GM23248 (cell line): ENCODE measurements at regions not wholly inside any gene's neighbourhood (a gene's known extent, or its start where the extent isn't known, plus 50 kb on each side); places are given as distances from the start of the nearest gene placed in this dataset.

Experiments used
- DNase-seq: peaks from one replicate; pipeline ENCODE4 v3.0.0-alpha.2; 2015
- H2AFZ ChIP-seq: fragments of 200-600 bp; sonication (generic); 2 replicates; pipeline ENCODE4 v1.6.1; 2016; ENCODE audit warnings: antibody characterized with exemption
- H3F3A ChIP-seq: fragments of 200-600 bp; sonication (generic); 2 replicates; pipeline ENCODE4 v1.6.1; 2016; ENCODE audit warnings: mild to moderate bottlenecking, antibody characterized with exemption, mixed run types; ENCODE audit not compliant: insufficient read depth
- H3K27ac ChIP-seq: fragments of 200-600 bp; sonication (generic); 2 replicates; pipeline ENCODE4 v1.5.1; 2016; ENCODE audit warnings: mild to moderate bottlenecking
- H3K27me3 ChIP-seq: fragments of 200-600 bp; sonication (generic); replicated peaks from 2 replicates; pipeline ENCODE4 v1.6.1; 2016; ENCODE audit warnings: mild to moderate bottlenecking; ENCODE audit not compliant: insufficient read depth
- H3K36me3 ChIP-seq: fragments of 200-600 bp; sonication (generic); 2 replicates; pipeline ENCODE4 v1.6.1; 2016; ENCODE audit warnings: low read depth, mild to moderate bottlenecking
- H3K4me1 ChIP-seq: fragments of 200-600 bp; sonication (generic); 2 replicates; pipeline ENCODE4 v1.6.1; 2016; ENCODE audit warnings: mild to moderate bottlenecking; ENCODE audit not compliant: insufficient read depth
- H3K4me2 ChIP-seq: fragments of 200-600 bp; sonication (generic); one replicate; pipeline ENCODE4 v1.6.1; 2016; ENCODE audit warnings: mild to moderate bottlenecking; ENCODE audit not compliant: unreplicated experiment
- H3K4me3 ChIP-seq: fragments of 200-600 bp; sonication (generic); 2 replicates; pipeline ENCODE4 v1.5.1; 2016; ENCODE audit warnings: mild to moderate bottlenecking
- H3K79me2 ChIP-seq: fragments of 200-600 bp; sonication (generic); 2 replicates; pipeline ENCODE4 v1.6.1; 2016; ENCODE audit warnings: mild to moderate bottlenecking; ENCODE audit not compliant: insufficient read depth
- H3K9ac ChIP-seq: fragments of 200-600 bp; sonication (generic); 2 replicates; pipeline ENCODE4 v1.6.1; 2016; ENCODE audit warnings: mild to moderate bottlenecking
- H3K9me2 ChIP-seq: fragments of 200-600 bp; sonication (generic); 2 replicates; pipeline ENCODE4 v1.6.1; 2016; ENCODE audit warnings: mixed run types, mild to moderate bottlenecking, moderate library complexity; ENCODE audit not compliant: insufficient read depth
- H3K9me3 ChIP-seq: fragments of 200-600 bp; sonication (generic); one replicate; pipeline ENCODE4 v1.6.1; 2017; ENCODE audit warnings: low read depth
- H4K20me1 ChIP-seq: fragments of 200-600 bp; sonication (generic); 2 replicates; pipeline ENCODE4 v1.6.0; 2016; ENCODE audit not compliant: insufficient read depth
- EZH2 ChIP-seq: fragments of 200-600 bp; sonication (generic); IDR thresholded peaks from 2 replicates; pipeline ENCODE4 v1.6.1; 2018; ENCODE audit warnings: antibody characterized with exemption, mild to moderate bottlenecking; ENCODE audit not compliant: insufficient read depth, poor library complexity, severe bottlenecking
- EZH2phosphoT487 ChIP-seq: fragments of 200-600 bp; sonication (generic); IDR thresholded peaks from 2 replicates; pipeline ENCODE4 v1.6.1; 2018; ENCODE audit warnings: antibody characterized with exemption, moderate library complexity, mild to moderate bottlenecking, low read depth; ENCODE audit not compliant: insufficient read depth
- WGBS, 2 experiments: methylation state at CpG; one replicate each; pipeline ENCODE4 v1.1.6; 2015 to 2017; ENCODE audit warnings: low lambda C conversion rate in 2 of 2, low coverage in 1 of 2; ENCODE audit errors: missing lambda C conversion rate in 2 of 2; 5-methylcytosine and 5-hydroxymethylcytosine counted together
- in situ Hi-C: fragments of 300-500 bp; cut with MboI; formaldehyde crosslinking; loops from 2 replicates; pipeline ENCODE4 v1.15.0; 2020

DNA sequence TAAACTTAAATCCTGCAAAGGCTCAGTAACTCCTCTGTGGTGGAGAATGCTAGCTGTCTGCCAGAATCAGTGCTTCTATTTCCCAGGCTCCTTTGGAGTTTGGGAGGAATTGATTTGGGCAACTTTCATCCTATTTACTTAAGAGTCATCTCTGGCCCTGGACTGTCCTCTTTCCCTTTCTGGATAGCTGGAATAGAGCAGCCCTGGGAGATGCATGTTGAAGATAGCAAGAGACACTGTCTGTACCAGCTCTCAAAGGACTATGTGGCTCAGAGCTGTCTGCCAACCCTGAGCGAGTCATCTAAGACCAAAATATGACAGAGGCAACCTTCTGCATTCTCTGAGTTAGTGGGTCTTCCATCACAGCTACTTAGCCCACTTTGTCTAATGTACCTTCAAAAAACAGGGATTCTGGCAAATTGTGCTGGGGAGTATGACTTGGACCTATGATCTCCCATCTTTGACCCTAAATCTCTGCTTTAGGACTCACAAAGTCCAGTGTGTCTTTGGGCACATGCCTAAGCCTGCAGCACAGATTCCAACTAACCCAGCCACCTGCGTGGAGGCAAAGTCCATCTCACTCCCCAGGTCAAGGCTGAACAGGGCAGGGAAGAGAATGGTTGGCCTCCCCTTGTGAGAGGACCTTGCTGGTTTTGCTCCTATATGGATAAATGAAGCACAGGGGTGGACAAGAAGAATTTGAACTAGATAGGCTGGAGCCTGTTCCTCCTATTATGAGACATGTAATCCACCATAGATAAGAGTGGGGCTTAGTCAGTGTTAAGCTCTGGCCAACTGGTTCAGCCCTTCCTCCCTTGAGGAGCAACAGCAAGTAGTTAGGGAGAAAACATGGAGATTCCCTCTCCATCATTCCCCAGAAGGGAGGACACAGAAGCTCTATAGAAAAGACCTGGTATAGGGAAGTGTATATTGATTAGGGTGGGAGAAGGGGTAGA lies 99.1 kb upstream of the PELI1 start:
- H2AFZ ChIP-seq = no peak overlapping the region
- no peak for TF ChIP-seq EZH2phosphoT487
- no peak for TF ChIP-seq EZH2
- no peak overlapping the region for H3K27ac ChIP-seq
- no peak overlapping the region for H3K4me2 ChIP-seq
- H3K36me3 ChIP-seq = no peaks in the 10 kb centered on the region
- peaks cover 70% of the 10 kb centered on the region for H3K27me3 ChIP-seq
- no peaks in the 10 kb centered on the region for H3K9me2 ChIP-seq
- no peaks in the 10 kb centered on the region for H3K4me1 ChIP-seq
- no peaks in the 10 kb centered on the region for H3F3A ChIP-seq
- no peak for DNase-seq
- no peaks in the 10 kb centered on the region for H4K20me1 ChIP-seq
- no peaks in the 10 kb centered on the region for H3K79me2 ChIP-seq
- no peak overlapping the region for H3K4me3 ChIP-seq
- in situ Hi-C loops = no loop called here
- H3K9me3 ChIP-seq = no peaks in the 10 kb centered on the region
- no peak overlapping the region for H3K9ac ChIP-seq
- 52 to 57% methylated on average over 2 of the region's 2 CpGs for WGBS, 2 experiments

DNA sequence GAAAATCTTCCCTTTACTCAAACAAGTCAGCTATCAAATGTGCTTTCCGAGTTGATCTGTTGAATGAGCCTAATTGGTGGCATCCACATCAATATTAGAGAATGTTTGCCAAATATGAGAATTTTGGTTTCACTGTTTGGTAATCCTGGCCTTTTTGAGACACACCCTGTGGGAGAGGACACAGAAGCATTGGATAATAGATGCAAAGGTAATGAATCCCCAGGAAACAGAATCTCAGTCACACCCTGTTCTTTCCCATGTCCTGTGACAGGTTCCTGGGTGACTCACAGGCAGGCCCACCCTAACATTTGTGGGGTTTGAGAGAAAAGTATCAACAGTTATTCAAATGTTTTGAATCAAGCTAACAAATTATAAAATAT lies 99.8 kb upstream of the PELI1 start:
- DNase-seq = no peak
- in situ Hi-C loops = no loop called here
- Histone ChIP-seq H3K9me3 (no peaks in the 10 kb centered on the region), H3K4me2 (no peak overlapping the region), H3F3A (no peaks in the 10 kb centered on the region), H3K4me1 (no peaks in the 10 kb centered on the region), H2AFZ (no peak overlapping the region), H3K4me3 (no peak overlapping the region), H3K9ac (no peak overlapping the region), H3K27ac (no peak overlapping the region), H3K27me3 (peaks cover 66% of the 10 kb centered on the region), H3K9me2 (no peaks in the 10 kb centered on the region), H3K36me3 (no peaks in the 10 kb centered on the region), H3K79me2 (no peaks in the 10 kb centered on the region), H4K20me1 (no peaks in the 10 kb centered on the region)
- 47 to 52% methylated on average over 1 of the region's 1 CpG for WGBS, 2 experiments
- TF ChIP-seq EZH2 (no peak), EZH2phosphoT487 (no peak)

DNA sequence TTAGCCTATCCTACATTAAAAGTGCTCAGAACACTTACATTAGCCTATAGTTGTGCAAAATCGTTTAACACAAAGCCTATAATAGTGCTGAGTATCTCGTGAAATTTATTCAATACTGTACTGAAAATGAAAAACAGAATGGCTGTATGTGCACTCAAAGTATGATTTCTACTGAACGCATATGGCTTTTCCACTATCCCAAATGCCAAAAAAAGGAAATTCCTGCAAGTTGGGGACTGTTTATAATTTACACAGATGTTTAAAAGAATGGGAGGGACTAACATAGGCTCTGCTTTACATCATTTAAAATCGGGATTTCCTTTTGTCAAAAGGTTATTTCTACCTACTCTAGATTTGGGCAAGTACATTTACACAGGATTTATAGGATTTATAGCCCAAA lies 101.4 kb upstream of the PELI1 start:
- no peak for DNase-seq
- Histone ChIP-seq H3K4me2 (no peak overlapping the region), H3K79me2 (no peaks in the 10 kb centered on the region), H3K9me2 (no peaks in the 10 kb centered on the region), H3F3A (no peaks in the 10 kb centered on the region), H4K20me1 (no peaks in the 10 kb centered on the region), H3K27ac (no peak overlapping the region), H2AFZ (no peak overlapping the region), H3K27me3 (peaks cover 63% of the 10 kb centered on the region), H3K36me3 (no peaks in the 10 kb centered on the region), H3K4me1 (no peaks in the 10 kb centered on the region), H3K9ac (no peak overlapping the region), H3K4me3 (no peak overlapping the region), H3K9me3 (no peaks in the 10 kb centered on the region)
- in situ Hi-C loops = no loop called here
- no peak for TF ChIP-seq EZH2
- TF ChIP-seq EZH2phosphoT487 = no peak
- WGBS, 2 experiments = 26 to 29% methylated on average over 4 of the region's 4 CpGs

DNA sequence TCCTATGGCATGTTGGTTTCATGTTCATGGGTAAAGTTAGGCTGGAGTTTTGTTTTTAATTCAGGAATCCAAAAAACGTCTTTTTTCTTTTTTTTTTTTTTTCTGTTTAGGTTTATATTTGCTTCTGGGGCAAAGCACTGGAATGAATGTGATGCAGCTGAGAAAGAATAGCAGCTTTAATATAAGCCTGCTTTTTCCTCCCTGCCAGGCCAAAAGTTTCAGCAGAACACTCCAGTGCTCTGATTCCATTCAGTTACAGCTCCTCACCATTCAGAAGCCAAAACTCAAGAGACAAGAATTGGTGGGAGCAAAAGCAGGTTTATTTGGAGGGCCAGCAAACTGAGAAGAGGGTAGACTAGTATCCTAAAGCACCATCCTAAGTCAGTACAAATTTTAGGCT lies 102.7 kb upstream of the PELI1 start:
- 0 to 7% methylated on average over 1 of the region's 1 CpG for WGBS, 2 experiments
- H4K20me1 ChIP-seq = no peaks in the 10 kb centered on the region
- no peak overlapping the region for H3K4me2 ChIP-seq
- TF ChIP-seq EZH2phosphoT487 = no peak
- no peak for TF ChIP-seq EZH2
- H2AFZ ChIP-seq = no peak overlapping the region
- peaks cover 51% of the 10 kb centered on the region for H3K27me3 ChIP-seq
- in situ Hi-C loops = no loop called here
- H3K9me3 ChIP-seq = no peaks in the 10 kb centered on the region
- no peaks in the 10 kb centered on the region for H3K36me3 ChIP-seq
- no peaks in the 10 kb centered on the region for H3F3A ChIP-seq
- no peaks in the 10 kb centered on the region for H3K4me1 ChIP-seq
- H3K27ac ChIP-seq = no peak overlapping the region
- no peak overlapping the region for H3K4me3 ChIP-seq
- DNase-seq = no peak
- H3K79me2 ChIP-seq = no peaks in the 10 kb centered on the region
- H3K9me2 ChIP-seq = no peaks in the 10 kb centered on the region
- no peak overlapping the region for H3K9ac ChIP-seq
